Mesenchymal stem cell (in vitro differentiated cells and primary cell): ENCODE measurements at regions not wholly inside any gene's neighbourhood (a gene's known extent, or its start where the extent isn't known, plus 50 kb on each side); places are given as distances from the start of the nearest gene placed in this dataset.
A peak's percentile ranks its signal among the peaks of the same experiment; 100 is the strongest.

Experiments
- DNase-seq: peaks from one replicate; pipeline ENCODE4 v3.0.0-alpha.2; 2013
- H2AFZ ChIP-seq: one replicate; pipeline ENCODE4 v1.6.1; 2013; ENCODE audit warnings: low read depth, mild to moderate bottlenecking, control low read depth, inconsistent platforms, low read length, moderate library complexity
- H2AK5ac ChIP-seq: 2 replicates; pipeline ENCODE4 v1.6.1; 2013; ENCODE audit warnings: low read length, moderate library complexity, mild to moderate bottlenecking, inconsistent platforms; ENCODE audit not compliant: severe bottlenecking
- H2BK120ac ChIP-seq: one replicate; pipeline ENCODE4 v1.6.1; 2013; ENCODE audit warnings: low read depth, mild to moderate bottlenecking, inconsistent platforms, low read length, moderate library complexity
- H2BK12ac ChIP-seq, 2 experiments: one replicate each; pipeline ENCODE4 v1.6.1; 2013; ENCODE audit warnings: inconsistent platforms in 2 of 2, low read length in 2 of 2, mild to moderate bottlenecking in 2 of 2, moderate library complexity in 2 of 2, control low read depth in 1 of 2
- H2BK15ac ChIP-seq: one replicate; pipeline ENCODE4 v1.6.1; 2013; ENCODE audit warnings: mild to moderate bottlenecking, low read depth, inconsistent platforms; ENCODE audit not compliant: poor library complexity, severe bottlenecking
- H2BK5ac ChIP-seq: 2 replicates; pipeline ENCODE4 v1.6.1; 2013; ENCODE audit warnings: low read depth, mild to moderate bottlenecking, low read length, control low read depth, inconsistent platforms; ENCODE audit not compliant: poor library complexity, severe bottlenecking
- H3K14ac ChIP-seq, 2 experiments: one replicate each; pipeline ENCODE4 v1.6.1; 2013; ENCODE audit warnings: inconsistent platforms in 2 of 2, low read length in 2 of 2, control low read depth in 1 of 2, mild to moderate bottlenecking in 1 of 2, moderate library complexity in 1 of 2
- H3K18ac ChIP-seq, 2 experiments: one replicate each; pipeline ENCODE4 v1.6.1; 2013; ENCODE audit warnings: inconsistent platforms in 2 of 2, low read length in 2 of 2, control low read depth in 1 of 2, low read depth in 1 of 2, mild to moderate bottlenecking in 1 of 2
- H3K23ac ChIP-seq, 2 experiments: one replicate each; pipeline ENCODE4 v1.6.1; 2013; ENCODE audit warnings: inconsistent platforms in 2 of 2, low read length in 2 of 2, mild to moderate bottlenecking in 2 of 2, moderate library complexity in 2 of 2, control low read depth in 1 of 2
- H3K27ac ChIP-seq: 2 replicates; pipeline ENCODE4 v1.5.1; 2013; ENCODE audit warnings: mild to moderate bottlenecking, moderate library complexity, low read length, control low read depth, inconsistent platforms; ENCODE audit not compliant: poor library complexity, severe bottlenecking
- H3K27me3 ChIP-seq, 2 experiments: 2 replicates each; pipeline versions ENCODE4 v1.6.1 to v1.7.0; 2013; ENCODE audit warnings: low read length in 2 of 2, mild to moderate bottlenecking in 2 of 2, moderate library complexity in 2 of 2, control low read depth in 1 of 2, inconsistent platforms in 1 of 2; ENCODE audit not compliant: control insufficient read depth in 1 of 2, insufficient read depth in 1 of 2
- H3K36me3 ChIP-seq, 2 experiments: 2 replicates each; pipeline versions ENCODE4 v1.6.1 to v1.7.0; 2013; ENCODE audit warnings: low read length in 2 of 2, control low read depth in 1 of 2, inconsistent platforms in 1 of 2, low read depth in 1 of 2, mild to moderate bottlenecking in 1 of 2; ENCODE audit not compliant: insufficient read depth in 2 of 2, control insufficient read depth in 1 of 2
- H3K4ac ChIP-seq, 2 experiments: one replicate each; pipeline ENCODE4 v1.6.1; 2013; ENCODE audit warnings: inconsistent platforms in 2 of 2, low read length in 2 of 2, mild to moderate bottlenecking in 2 of 2, moderate library complexity in 2 of 2, control low read depth in 1 of 2, low read depth in 1 of 2
- H3K4me1 ChIP-seq: 2 replicates; pipeline ENCODE4 v1.6.1; 2013; ENCODE audit warnings: low read depth, low read length, control low read depth; ENCODE audit not compliant: control insufficient read depth, insufficient read depth
- H3K4me2 ChIP-seq: 2 replicates; pipeline ENCODE4 v1.6.1; 2013; ENCODE audit warnings: low read length, mild to moderate bottlenecking, inconsistent platforms; ENCODE audit not compliant: poor library complexity, severe bottlenecking
- H3K4me3 ChIP-seq, 2 experiments: 2 replicates each; pipeline versions ENCODE4 v1.5.1 to v1.7.0; 2013; ENCODE audit warnings: low read length in 2 of 2, mild to moderate bottlenecking in 2 of 2, control low read depth in 1 of 2, low read depth in 1 of 2; ENCODE audit not compliant: insufficient read depth in 1 of 2
- H3K79me1 ChIP-seq: replicated peaks from 2 replicates; pipeline ENCODE4 v1.6.1; 2013; ENCODE audit warnings: mild to moderate bottlenecking, control low read depth, low read length, inconsistent platforms; ENCODE audit not compliant: poor library complexity, severe bottlenecking
- H3K9ac ChIP-seq: 2 replicates; pipeline ENCODE4 v1.7.0; 2013; ENCODE audit warnings: mild to moderate bottlenecking, low read length, moderate library complexity
- H3K9me3 ChIP-seq: 2 replicates; pipeline ENCODE4 v1.7.0; 2013; ENCODE audit warnings: mild to moderate bottlenecking, low read length; ENCODE audit not compliant: control insufficient read depth
- H4K8ac ChIP-seq: one replicate; pipeline ENCODE4 v1.6.1; 2013; ENCODE audit warnings: inconsistent platforms, mild to moderate bottlenecking, low read length, moderate library complexity
- H4K91ac ChIP-seq: one replicate; pipeline ENCODE4 v1.6.1; 2013; ENCODE audit warnings: mild to moderate bottlenecking, low read length, inconsistent platforms
- WGBS: methylation state at CpG from one replicate; pipeline ENCODE4 v1.1.7; 2013; ENCODE audit warnings: mixed read lengths; 5-methylcytosine and 5-hydroxymethylcytosine counted together

- Histone ChIP-seq H3K4me3 (no peak overlapping the region), H2BK15ac (no peak overlapping the region), H3K4me2 (no peak overlapping the region), H2BK12ac (no peak overlapping the region), H2AK5ac (no peak overlapping the region), H4K8ac (no peak overlapping the region), H3K18ac (no peak overlapping the region), H3K27ac (no peak overlapping the region), H4K91ac (no peak overlapping the region), H3K9ac (no peak overlapping the region), H3K4me1 (no peaks in the 10 kb centered on the region), H3K4ac (no peak overlapping the region), H2BK5ac (no peak overlapping the region), H3K27me3 (no peaks in the 10 kb centered on the region), H2BK120ac (no peak overlapping the region), H3K79me1 (no peaks in the 10 kb centered on the region), H3K36me3 (no peaks in the 10 kb centered on the region), H3K14ac (no peak overlapping the region), H2AFZ (no peak overlapping the region), H3K9me3 (no peaks in the 10 kb centered on the region), H3K23ac (no peak overlapping the region)
- WGBS = no CpG with 5 or more reads among the region's 1 CpG
- no peak for DNase-seq
These were observed 152.1 kb upstream of the GAS1 start for GRCh38 chr9:87099407-87099806.

- no peak for DNase-seq
- Histone ChIP-seq H3K4me3 (no peak overlapping the region), H3K27me3 (no peaks in the 10 kb centered on the region), H3K79me1 (no peaks in the 10 kb centered on the region), H2AFZ (no peak overlapping the region), H2BK12ac (no peak overlapping the region), H3K4me1 (no peaks in the 10 kb centered on the region), H2BK5ac (no peak overlapping the region), H4K8ac (no peak overlapping the region), H3K18ac (no peak overlapping the region), H3K36me3 (no peaks in the 10 kb centered on the region), H3K9ac (no peak overlapping the region), H3K27ac (no peak overlapping the region), H2BK15ac (no peak overlapping the region), H3K14ac (no peak overlapping the region), H2AK5ac (no peak overlapping the region), H4K91ac (no peak overlapping the region), H3K4ac (no peak overlapping the region), H3K23ac (no peak overlapping the region), H2BK120ac (no peak overlapping the region), H3K4me2 (no peak overlapping the region), H3K9me3 (no peaks in the 10 kb centered on the region)
- 75% methylated on average over 1 of the region's 1 CpG for WGBS
These were observed 152.7 kb upstream of the GAS1 start for GRCh38 chr9:87100001-87100400.

- Histone ChIP-seq H2AFZ (no peak overlapping the region), H3K27ac (no peak overlapping the region), H3K4ac (no peak overlapping the region), H3K14ac (no peak overlapping the region), H4K91ac (no peak overlapping the region), H3K79me1 (no peaks in the 10 kb centered on the region), H4K8ac (no peak overlapping the region), H3K9me3 (no peaks in the 10 kb centered on the region), H3K27me3 (no peaks in the 10 kb centered on the region), H3K18ac (no peak overlapping the region), H3K4me1 (peaks cover 1% of the 10 kb centered on the region), H2BK12ac (no peak overlapping the region), H2BK5ac (no peak overlapping the region), H3K4me2 (no peak overlapping the region), H2BK120ac (peak overlapping the region; percentile 42), H2BK15ac (no peak overlapping the region), H2AK5ac (no peak overlapping the region), H3K4me3 (no peak overlapping the region), H3K23ac (no peak overlapping the region), H3K36me3 (no peaks in the 10 kb centered on the region), H3K9ac (no peak overlapping the region)
- no peak for DNase-seq
- 76% methylated on average over 3 of the region's 4 CpGs for WGBS
These were observed 154.8 kb upstream of the GAS1 start for GRCh38 chr9:87102126-87102525.

DNA sequence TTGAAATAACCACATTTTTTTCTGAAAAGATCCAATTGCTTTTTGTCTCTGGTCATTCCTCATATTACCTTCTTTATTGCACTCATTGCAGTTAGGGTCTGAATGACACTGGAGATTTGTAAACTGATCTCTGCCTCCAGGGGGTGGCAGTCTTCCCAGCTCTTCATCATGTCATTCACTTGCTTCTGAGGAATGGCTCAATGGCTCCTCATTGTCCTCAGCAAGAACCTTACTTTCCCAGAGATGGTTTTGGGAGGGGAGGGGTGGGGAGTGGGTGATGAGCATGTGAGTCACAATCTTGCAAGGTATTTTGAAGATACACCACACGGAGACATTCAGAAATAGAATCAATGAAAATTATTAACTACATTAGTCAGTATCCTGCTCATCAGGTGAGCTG lies 159.8 kb upstream of the GAS1 start:
- Histone ChIP-seq H3K4ac (no peak overlapping the region), H2BK120ac (no peak overlapping the region), H4K8ac (no peak overlapping the region), H2BK12ac (no peak overlapping the region), H3K4me2 (no peak overlapping the region), H2BK5ac (no peak overlapping the region), H3K23ac (no peak overlapping the region), H2AFZ (no peak overlapping the region), H3K27me3 (no peaks in the 10 kb centered on the region), H3K18ac (no peak overlapping the region), H2AK5ac (no peak overlapping the region), H3K36me3 (no peaks in the 10 kb centered on the region), H3K9ac (no peak overlapping the region), H3K4me3 (no peak overlapping the region), H3K9me3 (peaks cover 8% of the 10 kb centered on the region), H3K79me1 (no peaks in the 10 kb centered on the region), H3K14ac (no peak overlapping the region), H3K27ac (no peak overlapping the region), H2BK15ac (no peak overlapping the region), H4K91ac (no peak overlapping the region), H3K4me1 (peaks cover 2% of the 10 kb centered on the region)
- no CpG with 5 or more reads among the region's 1 CpG for WGBS
- DNase-seq = no peak
